Smooth muscle cell (in vitro differentiated cells): ENCODE measurements at regions not wholly inside any gene's neighbourhood (a gene's known extent, or its start where the extent isn't known, plus 50 kb on each side); places are given as distances from the start of the nearest gene placed in this dataset.

Experiments
- DNase-seq: peaks from one replicate; lab custom pipeline; 2025; ENCODE audit not compliant: unreplicated experiment; lab: John Stamatoyannopoulos, UW
- H2AFZ ChIP-seq: fragments of 200-600 bp; sonication (generic); 2 replicates; pipeline ENCODE4 v1.6.0; 2016; ENCODE audit warnings: antibody characterized with exemption, low read depth, mild to moderate bottlenecking
- H3F3A ChIP-seq: fragments of 200-600 bp; sonication (generic); 2 replicates; pipeline ENCODE4 v1.6.0; 2017; ENCODE audit warnings: antibody characterized with exemption, low read depth
- H3K27ac ChIP-seq: fragments of 200-600 bp; sonication (generic); 2 replicates; pipeline ENCODE4 v1.5.1; 2016; ENCODE audit warnings: low read depth, mild to moderate bottlenecking
- H3K27me3 ChIP-seq: fragments of 200-600 bp; sonication (generic); 2 replicates; pipeline ENCODE4 v1.6.1; 2016; ENCODE audit warnings: low read depth, mild to moderate bottlenecking
- H3K36me3 ChIP-seq: fragments of 200-600 bp; sonication (generic); 2 replicates; pipeline ENCODE4 v1.5.1; 2016; ENCODE audit warnings: low read depth
- H3K4me1 ChIP-seq: fragments of 200-600 bp; sonication (generic); 2 replicates; pipeline ENCODE4 v1.5.1; 2016; ENCODE audit warnings: low read depth
- H3K4me2 ChIP-seq: fragments of 200-600 bp; sonication (generic); 2 replicates; pipeline ENCODE4 v1.6.0; 2016; ENCODE audit warnings: mild to moderate bottlenecking
- H3K4me3 ChIP-seq: fragments of 200-600 bp; sonication (generic); 2 replicates; pipeline ENCODE4 v1.5.1; 2016; ENCODE audit warnings: mild to moderate bottlenecking
- H3K79me2 ChIP-seq: fragments of 200-600 bp; sonication (generic); 2 replicates; pipeline ENCODE4 v1.6.0; 2016; ENCODE audit warnings: low read depth, mild to moderate bottlenecking
- H3K9ac ChIP-seq: fragments of 200-600 bp; sonication (generic); 2 replicates; pipeline ENCODE4 v1.6.0; 2016; ENCODE audit warnings: low read depth
- H3K9me3 ChIP-seq: fragments of 200-600 bp; sonication (generic); replicated peaks from 2 replicates; pipeline ENCODE4 v1.5.1; 2016; ENCODE audit warnings: low read depth
- H4K20me1 ChIP-seq: fragments of 200-600 bp; sonication (generic); 2 replicates; pipeline ENCODE4 v1.6.0; 2016; ENCODE audit warnings: low read depth
- CTCF ChIP-seq: fragments of 200-600 bp; sonication (generic); IDR thresholded peaks from 2 replicates; pipeline ENCODE4 v1.5.1; 2017; ENCODE audit warnings: borderline replicate concordance, mild to moderate bottlenecking, antibody characterized with exemption; ENCODE audit not compliant: insufficient read depth, poor library complexity, severe bottlenecking
- WGBS: methylation state at CpG from one replicate; pipeline ENCODE4 v1.1.7; 2016; ENCODE audit warnings: low lambda C conversion rate; 5-methylcytosine and 5-hydroxymethylcytosine counted together

- H3K4me2 ChIP-seq, result peak overlapping the region; percentile 96
- TF ChIP-seq CTCF, result peak; percentile 52
- H3K4me3 ChIP-seq, result peak overlapping the region; percentile 86
- no peaks in the 10 kb centered on the region for H3K79me2 ChIP-seq
- no peak overlapping the region for H3K27ac ChIP-seq
- H3F3A ChIP-seq, result peaks cover 14% of the 10 kb centered on the region
- peak overlapping the region; percentile 17 for H3K9ac ChIP-seq
- WGBS, result 3% methylated on average over 37 of the region's 60 CpGs
- peak overlapping the region; percentile 96 for H2AFZ ChIP-seq
- H3K27me3 ChIP-seq, result no peaks in the 10 kb centered on the region
- peaks cover 24% of the 10 kb centered on the region for H3K4me1 ChIP-seq
- H4K20me1 ChIP-seq, result no peaks in the 10 kb centered on the region
- no peaks in the 10 kb centered on the region for H3K9me3 ChIP-seq
- no peaks in the 10 kb centered on the region for H3K36me3 ChIP-seq
- DNase-seq, result peak; percentile 41
Measured at GRCh38 chr7:101743241-101743994, 74.0 kb upstream of the CUX1 start.

GRCh38 chr7:101743995-101744360 lies 73.4 kb upstream of the CUX1 start:
- H3K4me1 ChIP-seq, result peaks cover 24% of the 10 kb centered on the region
- H3K9me3 ChIP-seq, result no peaks in the 10 kb centered on the region
- peak overlapping the region; percentile 86 for H3K4me3 ChIP-seq
- no peak overlapping the region for H3K27ac ChIP-seq
- H3K79me2 ChIP-seq, result no peaks in the 10 kb centered on the region
- H3F3A ChIP-seq, result peaks cover 14% of the 10 kb centered on the region
- TF ChIP-seq CTCF, result no peak
- H3K4me2 ChIP-seq, result peak overlapping the region; percentile 96
- no peaks in the 10 kb centered on the region for H4K20me1 ChIP-seq
- H3K27me3 ChIP-seq, result no peaks in the 10 kb centered on the region
- peak overlapping the region; percentile 96 for H2AFZ ChIP-seq
- H3K9ac ChIP-seq, result no peak overlapping the region
- DNase-seq, result no peak
- H3K36me3 ChIP-seq, result no peaks in the 10 kb centered on the region
- WGBS, result 27% methylated on average over 12 of the region's 12 CpGs

DNA sequence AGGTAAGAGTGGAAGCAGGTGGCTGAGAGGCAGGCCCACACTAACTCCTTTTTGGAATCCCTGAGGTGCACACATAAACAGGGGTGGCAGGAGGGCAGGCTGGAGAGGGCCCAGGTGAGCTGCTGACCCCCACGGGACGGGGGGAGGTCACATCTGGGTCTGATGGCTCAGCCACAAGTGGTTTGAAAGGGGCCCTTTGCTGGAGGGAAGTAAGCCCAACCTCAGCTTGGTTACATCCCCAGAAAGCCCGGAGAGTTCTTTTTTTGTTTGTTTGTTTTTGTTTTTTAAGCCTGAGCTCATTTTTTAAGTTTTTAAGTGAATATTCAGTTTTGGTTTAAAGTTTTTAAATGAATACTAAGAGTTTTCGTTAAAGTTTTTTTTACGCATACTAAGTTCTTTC lies 72.8 kb upstream of the CUX1 start:
- H3K27me3 ChIP-seq, result no peaks in the 10 kb centered on the region
- H3K4me1 ChIP-seq, result peaks cover 24% of the 10 kb centered on the region
- H4K20me1 ChIP-seq, result no peaks in the 10 kb centered on the region
- peaks cover 14% of the 10 kb centered on the region for H3F3A ChIP-seq
- no peak overlapping the region for H3K9ac ChIP-seq
- H3K4me3 ChIP-seq, result no peak overlapping the region
- WGBS, result 78% methylated on average over 5 of the region's 5 CpGs
- no peak overlapping the region for H2AFZ ChIP-seq
- no peak overlapping the region for H3K4me2 ChIP-seq
- no peak for TF ChIP-seq CTCF
- no peaks in the 10 kb centered on the region for H3K36me3 ChIP-seq
- no peaks in the 10 kb centered on the region for H3K9me3 ChIP-seq
- H3K27ac ChIP-seq, result no peak overlapping the region
- DNase-seq, result no peak
- H3K79me2 ChIP-seq, result no peaks in the 10 kb centered on the region

DNA sequence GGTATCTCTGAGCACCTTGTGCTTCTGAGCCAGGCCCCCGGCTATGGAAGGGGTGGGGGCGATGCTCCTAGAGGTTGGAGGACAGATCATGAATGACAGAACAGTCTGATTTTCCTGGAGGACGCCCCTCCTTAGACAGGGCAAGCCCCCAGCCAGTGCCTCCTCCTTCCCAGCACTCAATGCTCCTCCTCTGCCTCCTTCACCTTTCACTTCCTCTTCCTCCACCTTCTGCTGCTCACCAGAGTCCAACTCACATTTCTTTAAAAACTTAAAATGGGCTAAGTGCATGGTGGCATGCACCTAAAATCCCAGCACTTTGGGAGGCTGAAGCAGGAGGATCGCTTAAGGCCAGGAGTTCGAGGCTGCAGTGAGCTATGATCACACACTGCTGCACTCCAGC lies 71.1 kb upstream of the CUX1 start:
- H3K9ac ChIP-seq, result no peak overlapping the region
- peaks cover 24% of the 10 kb centered on the region for H3K4me1 ChIP-seq
- H4K20me1 ChIP-seq, result no peaks in the 10 kb centered on the region
- H2AFZ ChIP-seq, result no peak overlapping the region
- no peak for DNase-seq
- H3K4me3 ChIP-seq, result no peak overlapping the region
- no peak overlapping the region for H3K27ac ChIP-seq
- H3K4me2 ChIP-seq, result no peak overlapping the region
- no peaks in the 10 kb centered on the region for H3K36me3 ChIP-seq
- 97% methylated on average over 5 of the region's 5 CpGs for WGBS
- no peaks in the 10 kb centered on the region for H3K79me2 ChIP-seq
- no peaks in the 10 kb centered on the region for H3K9me3 ChIP-seq
- H3F3A ChIP-seq, result peaks cover 14% of the 10 kb centered on the region
- no peaks in the 10 kb centered on the region for H3K27me3 ChIP-seq
- no peak for TF ChIP-seq CTCF
